CD8-positive, alpha-beta memory T cell (primary cell): ENCODE measurements at regions not wholly inside any gene's neighbourhood (a gene's known extent, or its start where the extent isn't known, plus 50 kb on each side); places are given as distances from the start of the nearest gene placed in this dataset.

Experiments
- CTCF ChIA-PET: fragments of 350-600 bp; sonication (Branson Sonifier 250); formaldehyde crosslinking; loops from one replicate; lab custom pipeline; 2021; ENCODE audit warnings: antibody characterized with exemption; lab: Charles Lee
- POLR2A ChIA-PET: fragments of 350-600 bp; sonication (Branson Sonifier 250); formaldehyde crosslinking; loops from one replicate; lab custom pipeline; 2021; ENCODE audit warnings: antibody characterized with exemption; lab: Charles Lee
- DNase-seq, 5 donors: peaks; one replicate each; pipeline versions ENCODE4 v3.0.0 to v3.0.0-alpha.2; 2020 to 2022; ENCODE audit warnings: mixed read lengths in 1 of 5
- H3K27ac ChIP-seq: one replicate; pipeline ENCODE4 v1.7.0; 2013; ENCODE audit warnings: low read depth, mild to moderate bottlenecking, low read length, moderate library complexity
- H3K27me3 ChIP-seq: 2 replicates; pipeline ENCODE4 v1.7.0; 2013; ENCODE audit warnings: low read length, mild to moderate bottlenecking; ENCODE audit not compliant: insufficient read depth, poor library complexity, severe bottlenecking
- H3K36me3 ChIP-seq: 2 replicates; pipeline ENCODE4 v1.7.0; 2013; ENCODE audit warnings: mild to moderate bottlenecking, low read length, moderate library complexity; ENCODE audit not compliant: insufficient read depth
- H3K4me1 ChIP-seq: 2 replicates; pipeline ENCODE4 v1.7.0; 2013; ENCODE audit warnings: mild to moderate bottlenecking, low read length, moderate library complexity; ENCODE audit not compliant: insufficient read depth
- H3K4me3 ChIP-seq: 2 replicates; pipeline ENCODE4 v1.7.0; 2013; ENCODE audit warnings: mild to moderate bottlenecking, low read length
- H3K9me3 ChIP-seq: 2 replicates; pipeline ENCODE4 v1.7.0; 2013; ENCODE audit warnings: mild to moderate bottlenecking, low read length
- H3K27ac Mint-ChIP-seq, 8 donors: one replicate each; pipeline ENCODE4 v1.8.0; 2020 to 2021; ENCODE audit warnings: mixed read lengths in 8 of 8, mild to moderate bottlenecking in 6 of 8, inconsistent platforms in 3 of 8, moderate library complexity in 3 of 8
- H3K27me3 Mint-ChIP-seq, 2 donors: one replicate each; pipeline ENCODE4 v1.8.0; 2020 to 2021; ENCODE audit warnings: mixed read lengths in 2 of 2, mild to moderate bottlenecking in 1 of 2, moderate library complexity in 1 of 2
- H3K36me3 Mint-ChIP-seq, 3 donors: one replicate each; pipeline ENCODE4 v1.8.0; 2020 to 2021; ENCODE audit warnings: mixed read lengths in 3 of 3, inconsistent platforms in 1 of 3, mild to moderate bottlenecking in 1 of 3
- H3K4me1 Mint-ChIP-seq, 3 donors: one replicate each; pipeline ENCODE4 v1.8.0; 2020 to 2021; ENCODE audit warnings: mixed read lengths in 3 of 3, inconsistent platforms in 1 of 3, mild to moderate bottlenecking in 1 of 3
- H3K4me3 Mint-ChIP-seq, 7 donors: one replicate each; pipeline ENCODE4 v1.8.0; 2020 to 2021; ENCODE audit warnings: mixed read lengths in 7 of 7, mild to moderate bottlenecking in 6 of 7, moderate library complexity in 4 of 7, inconsistent platforms in 2 of 7
- H3K9me3 Mint-ChIP-seq, 5 donors: one replicate each; pipeline ENCODE4 v1.8.0; 2020 to 2022; ENCODE audit warnings: mixed read lengths in 5 of 5, mild to moderate bottlenecking in 3 of 5, moderate library complexity in 2 of 5, inconsistent platforms in 1 of 5

GRCh38 chr12:125193376-125194152 lies 128.3 kb downstream of the AACS start:
- Histone ChIP-seq H3K4me1 (no peaks in the 10 kb centered on the region), H3K27me3 (peaks cover 12% of the 10 kb centered on the region), H3K4me3 (no peak overlapping the region), H3K36me3 (no peaks in the 10 kb centered on the region), H3K27ac (no peak overlapping the region), H3K9me3 (no peaks in the 10 kb centered on the region)
- H3K9me3 Mint-ChIP-seq = no peaks in the 10 kb centered on the region
- no peak for DNase-seq
- no peak overlapping the region for H3K4me3 Mint-ChIP-seq
- no peaks in the 10 kb centered on the region for H3K4me1 Mint-ChIP-seq
- ChIA-PET CTCF (interaction anchor here (0.9 to 1.3 kb wide), 2 partner anchors 10 to 17 kb away, joined by 3 read pairs; no protein-coding TSS in a partner anchor), POLR2A (no interaction called here)
- H3K36me3 Mint-ChIP-seq = peaks cover 0 to 2% (median 0%) of the 10 kb centered on the region in 3 donors
- peaks cover 32 to 75% of the 10 kb centered on the region in 2 donors for H3K27me3 Mint-ChIP-seq
- peak overlapping the region in 1 of 8 donors; percentile 54 for H3K27ac Mint-ChIP-seq

- Mint-ChIP-seq H3K27me3 (peaks cover 25 to 72% of the 10 kb centered on the region in 2 donors), H3K27ac (no peak overlapping the region), H3K4me1 (no peaks in the 10 kb centered on the region), H3K4me3 (no peak overlapping the region), H3K36me3 (peaks cover 0 to 2% (median 0%) of the 10 kb centered on the region in 3 donors), H3K9me3 (no peaks in the 10 kb centered on the region)
- Histone ChIP-seq H3K27me3 (peaks cover 7% of the 10 kb centered on the region), H3K9me3 (no peaks in the 10 kb centered on the region), H3K4me3 (no peak overlapping the region), H3K4me1 (no peaks in the 10 kb centered on the region), H3K36me3 (no peaks in the 10 kb centered on the region), H3K27ac (no peak overlapping the region)
- DNase-seq = no peak
- ChIA-PET CTCF (interaction anchor here (0.9 kb wide), 1 partner anchor 11 kb away, joined by 3 read pairs; no protein-coding TSS in a partner anchor), POLR2A (no interaction called here)
These were observed 129.0 kb downstream of the AACS start for GRCh38 chr12:125194163-125194773.

GRCh38 chr12:125194987-125195386 lies 129.8 kb downstream of the AACS start:
- H3K27ac Mint-ChIP-seq = no peak overlapping the region
- no peak for DNase-seq
- ChIA-PET CTCF (no interaction called here), POLR2A (no interaction called here)
- no peaks in the 10 kb centered on the region for H3K27me3 ChIP-seq
- peaks cover 19 to 67% of the 10 kb centered on the region in 2 donors for H3K27me3 Mint-ChIP-seq
- H3K36me3 ChIP-seq = no peaks in the 10 kb centered on the region
- peaks cover 0 to 2% (median 0%) of the 10 kb centered on the region in 3 donors for H3K36me3 Mint-ChIP-seq
- H3K4me3 ChIP-seq = no peak overlapping the region
- no peak overlapping the region for H3K27ac ChIP-seq
- H3K9me3 ChIP-seq = no peaks in the 10 kb centered on the region
- no peak overlapping the region for H3K4me3 Mint-ChIP-seq
- no peaks in the 10 kb centered on the region for H3K9me3 Mint-ChIP-seq
- H3K4me1 Mint-ChIP-seq = no peaks in the 10 kb centered on the region
- H3K4me1 ChIP-seq = no peaks in the 10 kb centered on the region

GRCh38 chr12:125197326-125197725 lies 132.1 kb downstream of the AACS start:
- no peak for DNase-seq
- no peak overlapping the region for H3K4me3 ChIP-seq
- no peaks in the 10 kb centered on the region for H3K27me3 ChIP-seq
- ChIA-PET POLR2A (no interaction called here), CTCF (no interaction called here)
- Mint-ChIP-seq H3K27me3 (peaks cover 26 to 59% of the 10 kb centered on the region in 2 donors), H3K4me3 (no peak overlapping the region), H3K27ac (no peak overlapping the region), H3K9me3 (peaks cover 0 to 3% (median 0%) of the 10 kb centered on the region in 5 donors), H3K36me3 (peaks cover 0 to 2% (median 0%) of the 10 kb centered on the region in 3 donors), H3K4me1 (no peaks in the 10 kb centered on the region)
- no peaks in the 10 kb centered on the region for H3K36me3 ChIP-seq
- no peaks in the 10 kb centered on the region for H3K4me1 ChIP-seq
- H3K27ac ChIP-seq = no peak overlapping the region
- no peaks in the 10 kb centered on the region for H3K9me3 ChIP-seq

- H3K9me3 Mint-ChIP-seq = peaks cover 0 to 3% (median 0%) of the 10 kb centered on the region in 5 donors
- Histone ChIP-seq H3K4me3 (no peak overlapping the region), H3K36me3 (no peaks in the 10 kb centered on the region), H3K27ac (no peak overlapping the region), H3K27me3 (no peaks in the 10 kb centered on the region), H3K9me3 (no peaks in the 10 kb centered on the region), H3K4me1 (no peaks in the 10 kb centered on the region)
- H3K36me3 Mint-ChIP-seq = peaks cover 0 to 2% (median 0%) of the 10 kb centered on the region in 3 donors
- no peak for DNase-seq
- no peak overlapping the region for H3K4me3 Mint-ChIP-seq
- POLR2A ChIA-PET = no interaction called here
- H3K4me1 Mint-ChIP-seq = no peaks in the 10 kb centered on the region
- CTCF ChIA-PET = interaction anchor here (1.4 kb wide), 1 partner anchor 15 kb away, joined by 7 read pairs; no protein-coding TSS in a partner anchor
- peaks cover 17 to 48% of the 10 kb centered on the region in 2 donors for H3K27me3 Mint-ChIP-seq
- no peak overlapping the region for H3K27ac Mint-ChIP-seq
These were observed 133.4 kb downstream of the AACS start for GRCh38 chr12:125198652-125199051.

GRCh38 chr12:125201090-125201489 lies 135.9 kb downstream of the AACS start:
- no peak overlapping the region for H3K4me3 Mint-ChIP-seq
- ChIA-PET POLR2A (no interaction called here), CTCF (interaction anchor here (1.8 kb wide), 1 partner anchor 18 kb away, joined by 8 read pairs; no protein-coding TSS in a partner anchor)
- Histone ChIP-seq H3K27ac (no peak overlapping the region), H3K27me3 (no peaks in the 10 kb centered on the region), H3K9me3 (no peaks in the 10 kb centered on the region), H3K36me3 (no peaks in the 10 kb centered on the region), H3K4me1 (no peaks in the 10 kb centered on the region), H3K4me3 (no peak overlapping the region)
- H3K27ac Mint-ChIP-seq = no peak overlapping the region
- peaks cover 0 to 3% (median 0%) of the 10 kb centered on the region in 5 donors for H3K9me3 Mint-ChIP-seq
- H3K27me3 Mint-ChIP-seq = peaks cover 17 to 33% of the 10 kb centered on the region in 2 donors
- no peak for DNase-seq
- no peaks in the 10 kb centered on the region for H3K36me3 Mint-ChIP-seq
- no peaks in the 10 kb centered on the region for H3K4me1 Mint-ChIP-seq

- peaks cover 20 to 27% of the 10 kb centered on the region in 2 donors for H3K27me3 Mint-ChIP-seq
- no peaks in the 10 kb centered on the region for H3K27me3 ChIP-seq
- H3K4me3 Mint-ChIP-seq = no peak overlapping the region
- no peaks in the 10 kb centered on the region for H3K4me1 Mint-ChIP-seq
- no peak for DNase-seq
- no peaks in the 10 kb centered on the region for H3K36me3 ChIP-seq
- ChIA-PET POLR2A (no interaction called here), CTCF (interaction anchor here (1.8 kb wide), 1 partner anchor 19 kb away, joined by 8 read pairs; no protein-coding TSS in a partner anchor)
- H3K27ac ChIP-seq = no peak overlapping the region
- H3K36me3 Mint-ChIP-seq = no peaks in the 10 kb centered on the region
- no peak overlapping the region for H3K27ac Mint-ChIP-seq
- no peaks in the 10 kb centered on the region for H3K9me3 ChIP-seq
- no peaks in the 10 kb centered on the region for H3K4me1 ChIP-seq
- no peak overlapping the region for H3K4me3 ChIP-seq
- peaks cover 0 to 3% (median 0%) of the 10 kb centered on the region in 5 donors for H3K9me3 Mint-ChIP-seq
These were observed 136.7 kb downstream of the AACS start for GRCh38 chr12:125201940-125202339.

GRCh38 chr12:125202421-125202820 lies 137.2 kb downstream of the AACS start:
- no peak overlapping the region for H3K4me3 ChIP-seq
- no peaks in the 10 kb centered on the region for H3K9me3 ChIP-seq
- Mint-ChIP-seq H3K9me3 (peaks cover 0 to 3% (median 0%) of the 10 kb centered on the region in 5 donors), H3K4me3 (no peak overlapping the region), H3K27ac (no peak overlapping the region), H3K4me1 (no peaks in the 10 kb centered on the region), H3K36me3 (no peaks in the 10 kb centered on the region), H3K27me3 (peaks cover 18 to 29% of the 10 kb centered on the region in 2 donors)
- ChIA-PET CTCF (no interaction called here), POLR2A (no interaction called here)
- H3K27ac ChIP-seq = no peak overlapping the region
- H3K27me3 ChIP-seq = no peaks in the 10 kb centered on the region
- no peaks in the 10 kb centered on the region for H3K36me3 ChIP-seq
- H3K4me1 ChIP-seq = no peaks in the 10 kb centered on the region
- DNase-seq = no peak
